ENCODE measurements at regions not wholly inside any gene's neighbourhood (a gene's known extent, or its start where the extent isn't known, plus 50 kb on each side); places are given as distances from the start of the nearest gene placed in this dataset.

- H3K27ac ChIP-seq (ENCODE audit: low read depth, low read length) = no peak overlapping the region
- WGBS (ENCODE audit: insufficient coverage) = no CpG with 5 or more reads among the region's 2 CpGs
- H3K36me3 ChIP-seq (ENCODE audit: control insufficient read depth, insufficient read depth, low read length) = no peaks in the 10 kb centered on the region
- DNase-seq (ENCODE audit: low read depth in 4 of 6, low spot score in 6 of 6) = no peak
- H3K27me3 ChIP-seq (ENCODE audit: control insufficient read depth, insufficient read depth, low read length) = no peaks in the 10 kb centered on the region
- H3K9me3 ChIP-seq (ENCODE audit: control insufficient read depth, insufficient read depth, low read length) = no peaks in the 10 kb centered on the region
- no peaks in the 10 kb centered on the region for H3K4me1 ChIP-seq (ENCODE audit: control insufficient read depth, insufficient read depth, low read length)
- no peak overlapping the region for H3K4me3 ChIP-seq (ENCODE audit: low read depth, low read length)
These were observed 275.9 kb downstream of the TMX3 start for GRCh38 chr18:68438983-68439382.

- H3K27ac ChIP-seq (ENCODE audit: low read depth, low read length) = no peak overlapping the region
- WGBS (ENCODE audit: insufficient coverage) = no CpG with 5 or more reads among the region's 3 CpGs
These were observed 276.4 kb downstream of the TMX3 start for GRCh38 chr18:68438536-68438935.

DNA sequence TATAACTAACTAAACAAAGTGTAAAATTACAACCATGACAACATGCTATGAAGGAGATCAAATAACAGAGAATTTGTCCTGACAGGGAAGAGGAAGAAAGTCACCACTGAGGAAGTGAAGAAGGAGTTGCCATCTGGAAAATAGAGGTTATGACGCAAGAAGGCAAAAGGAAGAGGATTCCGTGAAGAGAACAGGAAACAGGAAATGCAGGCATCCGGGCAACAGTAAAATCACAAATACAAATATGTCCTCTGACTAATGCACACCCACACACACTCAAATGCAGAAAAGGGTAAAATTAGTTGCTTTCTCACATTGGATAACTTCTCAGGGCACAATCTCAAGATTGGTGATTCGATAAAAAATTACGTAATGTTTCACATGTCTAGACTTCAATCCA is 278.4 kb downstream of the TMX3 start:
- no peak overlapping the region for H3K4me3 ChIP-seq (ENCODE audit: low read depth, low read length)
- H3K36me3 ChIP-seq (ENCODE audit: control insufficient read depth, insufficient read depth, low read length) = no peaks in the 10 kb centered on the region
- DNase-seq (ENCODE audit: low read depth in 4 of 6, low spot score in 6 of 6) = no peak
- no peaks in the 10 kb centered on the region for H3K4me1 ChIP-seq (ENCODE audit: control insufficient read depth, insufficient read depth, low read length)
- H3K27ac ChIP-seq (ENCODE audit: low read depth, low read length) = no peak overlapping the region
- WGBS (ENCODE audit: insufficient coverage) = no CpG with 5 or more reads among the region's 5 CpGs
- no peaks in the 10 kb centered on the region for H3K27me3 ChIP-seq (ENCODE audit: control insufficient read depth, insufficient read depth, low read length)
- no peaks in the 10 kb centered on the region for H3K9me3 ChIP-seq (ENCODE audit: control insufficient read depth, insufficient read depth, low read length)

More at GRCh38 chr18:68438536-68438935, 276.4 kb downstream of the TMX3 start:
- Histone ChIP-seq H3K4me1 (ENCODE audit: control insufficient read depth, insufficient read depth, low read length) (no peaks in the 10 kb centered on the region), H3K27me3 (ENCODE audit: control insufficient read depth, insufficient read depth, low read length) (no peaks in the 10 kb centered on the region), H3K36me3 (ENCODE audit: control insufficient read depth, insufficient read depth, low read length) (no peaks in the 10 kb centered on the region), H3K4me3 (ENCODE audit: low read depth, low read length) (no peak overlapping the region), H3K9me3 (ENCODE audit: control insufficient read depth, insufficient read depth, low read length) (no peaks in the 10 kb centered on the region)
- no peak for DNase-seq (ENCODE audit: low read depth in 4 of 6, low spot score in 6 of 6)

- no peaks in the 10 kb centered on the region for H3K4me1 ChIP-seq (ENCODE audit: control insufficient read depth, insufficient read depth, low read length)
- H3K27ac ChIP-seq (ENCODE audit: low read depth, low read length) = no peak overlapping the region
- H3K9me3 ChIP-seq (ENCODE audit: control insufficient read depth, insufficient read depth, low read length) = no peaks in the 10 kb centered on the region
- no peaks in the 10 kb centered on the region for H3K36me3 ChIP-seq (ENCODE audit: control insufficient read depth, insufficient read depth, low read length)
- 83% methylated on average over 1 of the region's 2 CpGs for WGBS (ENCODE audit: insufficient coverage)
- H3K27me3 ChIP-seq (ENCODE audit: control insufficient read depth, insufficient read depth, low read length) = no peaks in the 10 kb centered on the region
- DNase-seq (ENCODE audit: low read depth in 4 of 6, low spot score in 6 of 6) = no peak
- no peak overlapping the region for H3K4me3 ChIP-seq (ENCODE audit: low read depth, low read length)
These were observed 279.3 kb downstream of the TMX3 start for GRCh38 chr18:68435581-68435980.

- no peak for DNase-seq (ENCODE audit: low read depth in 4 of 6, low spot score in 6 of 6)
- H3K27ac ChIP-seq (ENCODE audit: low read depth, low read length) = no peak overlapping the region
- no peak overlapping the region for H3K4me3 ChIP-seq (ENCODE audit: low read depth, low read length)
- H3K4me1 ChIP-seq (ENCODE audit: control insufficient read depth, insufficient read depth, low read length) = no peaks in the 10 kb centered on the region
- WGBS (ENCODE audit: insufficient coverage) = 100% methylated on average over 2 of the region's 5 CpGs
- no peaks in the 10 kb centered on the region for H3K9me3 ChIP-seq (ENCODE audit: control insufficient read depth, insufficient read depth, low read length)
- no peaks in the 10 kb centered on the region for H3K27me3 ChIP-seq (ENCODE audit: control insufficient read depth, insufficient read depth, low read length)
- H3K36me3 ChIP-seq (ENCODE audit: control insufficient read depth, insufficient read depth, low read length) = no peaks in the 10 kb centered on the region
These were observed 283.0 kb downstream of the TMX3 start for GRCh38 chr18:68431922-68432198.

DNA sequence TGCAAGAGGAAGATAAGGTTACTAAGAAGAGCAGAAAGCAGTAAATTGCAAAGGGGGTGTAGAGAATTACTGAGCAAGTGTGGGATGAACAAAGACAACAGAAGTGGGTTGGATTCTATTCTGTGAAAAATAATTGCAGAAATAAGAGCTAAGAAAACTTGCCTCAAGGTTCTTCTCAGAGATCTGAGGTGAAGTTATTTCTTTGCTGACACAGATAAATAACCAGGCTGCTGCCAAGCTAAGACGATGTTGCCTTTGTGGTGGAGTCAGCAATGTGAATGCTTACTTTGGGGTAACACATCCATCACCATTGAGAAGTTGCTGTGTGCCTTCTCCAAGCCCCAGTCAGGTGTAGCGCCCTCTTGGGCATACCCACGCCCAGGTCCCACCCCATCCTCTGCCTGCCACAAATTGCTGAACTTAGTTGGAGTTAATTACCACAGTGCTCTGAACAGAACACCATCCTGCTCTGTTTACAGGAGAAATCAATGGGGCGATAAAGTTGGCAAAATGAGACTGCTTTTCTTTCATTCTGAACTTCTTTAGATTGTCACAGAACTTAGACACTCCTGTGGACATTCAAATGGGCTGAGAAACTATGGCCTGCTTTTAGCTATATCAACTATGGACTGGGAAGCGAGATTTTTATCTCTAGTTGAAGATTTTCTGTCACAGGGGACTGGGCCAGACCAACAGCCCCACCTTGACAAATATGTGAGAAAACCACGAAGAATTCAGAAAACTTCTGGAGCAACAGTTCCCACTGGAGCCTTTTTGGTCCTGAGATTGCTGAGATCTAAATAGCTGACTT is 283.6 kb downstream of the TMX3 start:
- WGBS (ENCODE audit: insufficient coverage) = 69% methylated on average over 4 of the region's 6 CpGs
- no peak for DNase-seq (ENCODE audit: low read depth in 4 of 6, low spot score in 6 of 6)

GRCh38 chr18:68429841-68430240 is 285.1 kb downstream of the TMX3 start:
- Histone ChIP-seq H3K4me1 (ENCODE audit: control insufficient read depth, insufficient read depth, low read length) (no peaks in the 10 kb centered on the region), H3K4me3 (ENCODE audit: low read depth, low read length) (no peak overlapping the region), H3K36me3 (ENCODE audit: control insufficient read depth, insufficient read depth, low read length) (no peaks in the 10 kb centered on the region), H3K27ac (ENCODE audit: low read depth, low read length) (no peak overlapping the region), H3K27me3 (ENCODE audit: control insufficient read depth, insufficient read depth, low read length) (no peaks in the 10 kb centered on the region), H3K9me3 (ENCODE audit: control insufficient read depth, insufficient read depth, low read length) (no peaks in the 10 kb centered on the region)
- no peak for DNase-seq (ENCODE audit: low read depth in 4 of 6, low spot score in 6 of 6)
- no CpG with 5 or more reads among the region's 2 CpGs for WGBS (ENCODE audit: insufficient coverage)

More for the DNA sequence above, 283.6 kb downstream of the TMX3 start:
- H3K27me3 ChIP-seq (ENCODE audit: control insufficient read depth, insufficient read depth, low read length) = no peaks in the 10 kb centered on the region
- H3K36me3 ChIP-seq (ENCODE audit: control insufficient read depth, insufficient read depth, low read length) = no peaks in the 10 kb centered on the region
- no peaks in the 10 kb centered on the region for H3K4me1 ChIP-seq (ENCODE audit: control insufficient read depth, insufficient read depth, low read length)
- H3K4me3 ChIP-seq (ENCODE audit: low read depth, low read length) = no peak overlapping the region
- no peak overlapping the region for H3K27ac ChIP-seq (ENCODE audit: low read depth, low read length)
- no peaks in the 10 kb centered on the region for H3K9me3 ChIP-seq (ENCODE audit: control insufficient read depth, insufficient read depth, low read length)

DNA sequence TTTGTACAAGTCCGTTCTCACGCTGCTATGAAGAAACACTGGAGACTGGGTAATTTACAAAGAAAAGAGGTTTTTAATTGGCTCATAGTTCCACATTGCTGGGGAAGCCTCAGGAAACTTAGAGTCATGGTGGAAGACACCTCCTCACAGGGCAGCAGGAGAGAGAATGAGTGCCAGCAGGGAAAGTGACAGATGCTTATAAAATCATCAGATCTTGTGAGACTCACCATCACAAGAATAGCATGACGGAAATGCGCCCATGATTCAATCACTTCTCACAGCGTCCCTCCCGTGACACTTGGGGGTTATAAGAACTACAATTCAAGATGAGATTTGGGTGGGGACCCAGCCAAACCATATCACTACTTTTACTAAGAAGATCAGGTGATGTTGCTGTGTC is 285.8 kb downstream of the TMX3 start:
- Histone ChIP-seq H3K27ac (ENCODE audit: low read depth, low read length) (no peak overlapping the region), H3K4me3 (ENCODE audit: low read depth, low read length) (no peak overlapping the region), H3K4me1 (ENCODE audit: control insufficient read depth, insufficient read depth, low read length) (no peaks in the 10 kb centered on the region), H3K9me3 (ENCODE audit: control insufficient read depth, insufficient read depth, low read length) (no peaks in the 10 kb centered on the region), H3K36me3 (ENCODE audit: control insufficient read depth, insufficient read depth, low read length) (no peaks in the 10 kb centered on the region), H3K27me3 (ENCODE audit: control insufficient read depth, insufficient read depth, low read length) (no peaks in the 10 kb centered on the region)
- no CpG with 5 or more reads among the region's 6 CpGs for WGBS (ENCODE audit: insufficient coverage)
- DNase-seq (ENCODE audit: low read depth in 4 of 6, low spot score in 6 of 6) = no peak

GRCh38 chr18:68428661-68429060 is 286.2 kb downstream of the TMX3 start:
- H3K9me3 ChIP-seq (ENCODE audit: control insufficient read depth, insufficient read depth, low read length) = no peaks in the 10 kb centered on the region
- H3K27me3 ChIP-seq (ENCODE audit: control insufficient read depth, insufficient read depth, low read length) = no peaks in the 10 kb centered on the region
- H3K4me1 ChIP-seq (ENCODE audit: control insufficient read depth, insufficient read depth, low read length) = no peaks in the 10 kb centered on the region
- no CpG with 5 or more reads among the region's 2 CpGs for WGBS (ENCODE audit: insufficient coverage)
- no peak for DNase-seq (ENCODE audit: low read depth in 4 of 6, low spot score in 6 of 6)
- no peak overlapping the region for H3K4me3 ChIP-seq (ENCODE audit: low read depth, low read length)
- no peaks in the 10 kb centered on the region for H3K36me3 ChIP-seq (ENCODE audit: control insufficient read depth, insufficient read depth, low read length)
- H3K27ac ChIP-seq (ENCODE audit: low read depth, low read length) = no peak overlapping the region

DNA sequence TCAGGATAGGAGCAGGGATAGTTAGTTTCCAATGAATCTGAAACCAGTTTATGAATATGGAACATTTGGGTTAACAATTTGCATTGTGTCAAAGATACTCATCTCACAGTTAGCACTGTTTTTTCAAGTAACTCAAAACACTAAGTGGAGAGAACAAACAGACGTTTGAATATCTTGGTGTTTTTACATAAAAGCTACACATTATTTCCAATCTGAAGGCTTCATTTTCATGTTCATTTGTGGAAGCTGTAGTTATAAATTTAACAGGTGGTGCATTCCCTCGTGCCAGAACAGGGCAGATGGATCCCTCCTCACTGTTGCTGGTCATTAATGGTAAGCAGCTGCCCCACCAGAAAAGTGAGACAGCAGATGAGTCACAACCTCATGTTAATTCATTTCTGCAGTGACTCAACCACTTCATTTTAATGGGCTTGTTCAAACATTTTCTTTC is 286.9 kb downstream of the TMX3 start:
- H3K36me3 ChIP-seq (ENCODE audit: control insufficient read depth, insufficient read depth, low read length) = no peaks in the 10 kb centered on the region
- no peak overlapping the region for H3K4me3 ChIP-seq (ENCODE audit: low read depth, low read length)
- no peaks in the 10 kb centered on the region for H3K9me3 ChIP-seq (ENCODE audit: control insufficient read depth, insufficient read depth, low read length)
- H3K27me3 ChIP-seq (ENCODE audit: control insufficient read depth, insufficient read depth, low read length) = no peaks in the 10 kb centered on the region
- H3K4me1 ChIP-seq (ENCODE audit: control insufficient read depth, insufficient read depth, low read length) = no peaks in the 10 kb centered on the region
- 0% methylated on average over 1 of the region's 2 CpGs for WGBS (ENCODE audit: insufficient coverage)
- no peak overlapping the region for H3K27ac ChIP-seq (ENCODE audit: low read depth, low read length)
- DNase-seq (ENCODE audit: low read depth in 4 of 6, low spot score in 6 of 6) = peak in 2 of 6 donors; percentile 41 to 94

Data from spinal cord (tissue), 9 donors.